ENCODE measurements at regions not wholly inside any gene's neighbourhood (a gene's known extent, or its start where the extent isn't known, plus 50 kb on each side); places are given as distances from the start of the nearest gene placed in this dataset.

GRCh38 chr20:7505152-7505834 is 435.0 kb downstream of the HAO1 start:
- DNase-seq (ENCODE audit: low read depth in 2 of 2): no peak

GRCh38 chr20:7505835-7506221 is 434.4 kb downstream of the HAO1 start:
- DNase-seq (ENCODE audit: low read depth in 2 of 2): no peak

DNA sequence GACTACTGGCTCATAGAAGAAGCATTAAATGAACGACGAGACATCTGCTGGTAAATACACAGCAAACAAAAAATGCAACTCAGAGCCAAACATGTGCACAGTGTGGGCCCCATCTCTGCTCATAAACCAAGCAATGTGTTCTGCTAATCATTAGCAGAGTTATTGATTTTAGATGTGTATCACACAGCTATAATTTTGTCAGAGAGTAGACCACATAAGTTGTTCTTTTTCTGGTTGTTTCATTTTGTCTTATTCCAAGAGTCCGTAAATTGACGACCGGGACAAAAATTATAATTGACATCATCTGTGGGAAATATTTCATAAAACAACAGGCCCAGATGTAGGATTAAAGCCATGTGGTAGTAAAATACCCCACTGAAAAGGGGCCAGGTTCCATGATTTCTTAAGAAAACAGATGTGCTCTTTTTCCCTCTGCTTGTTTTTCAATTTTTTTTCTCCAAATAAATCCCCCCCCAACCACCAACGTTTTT is 423.6 kb downstream of the HAO1 start:
- no peak for DNase-seq (ENCODE audit: low read depth in 2 of 2)

DNA sequence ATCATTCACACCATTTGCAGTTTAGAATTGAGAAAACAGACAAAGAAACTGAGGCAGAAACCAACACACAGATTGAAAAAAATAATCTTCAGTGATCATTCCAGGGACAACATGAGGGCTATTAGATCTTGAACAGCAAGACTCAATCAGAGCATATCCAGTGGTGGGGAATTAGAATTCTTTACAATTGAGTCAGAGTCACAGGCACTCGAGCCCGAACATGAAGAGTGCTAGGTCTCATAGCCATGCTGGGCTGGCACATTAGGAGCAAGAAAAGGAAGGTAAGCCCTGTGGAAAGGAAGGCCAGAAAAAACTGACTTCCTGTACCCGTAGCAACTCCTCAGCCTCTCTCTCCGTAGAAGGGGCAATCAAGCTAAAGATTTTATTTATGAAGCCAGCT is 419.9 kb downstream of the HAO1 start:
- no peak for DNase-seq (ENCODE audit: low read depth in 2 of 2)

- DNase-seq (ENCODE audit: low read depth in 2 of 2): no peak
Observed at GRCh38 chr20:7523288-7523687, 417.0 kb downstream of the HAO1 start.

GRCh38 chr20:7540018-7540417 is 400.2 kb downstream of the HAO1 start:
- no peak for DNase-seq (ENCODE audit: low read depth in 2 of 2)

- DNase-seq (ENCODE audit: low read depth in 2 of 2): no peak
Observed at GRCh38 chr20:7540923-7541322, 399.3 kb downstream of the HAO1 start.

DNA sequence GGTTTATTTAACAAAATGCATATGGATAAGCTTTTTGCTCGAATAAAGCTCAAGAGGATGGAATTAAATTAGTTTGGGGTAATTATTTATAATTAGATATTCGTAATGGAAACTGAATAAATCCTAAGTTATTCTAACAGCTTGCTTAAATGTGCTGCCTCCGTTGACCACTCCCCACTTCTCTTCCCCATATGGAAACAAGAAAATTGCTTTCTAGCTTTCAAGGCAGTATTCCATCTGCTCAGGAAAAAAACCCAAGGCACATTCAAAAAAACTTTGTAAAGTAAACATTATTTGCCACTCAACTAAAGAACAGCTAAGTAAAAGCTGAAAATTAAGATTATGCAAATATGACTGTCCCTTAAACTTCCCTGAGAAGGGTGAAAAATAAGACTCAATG is 369.2 kb downstream of the HAO1 start:
- no peak for DNase-seq (ENCODE audit: low read depth in 2 of 2)

DNA sequence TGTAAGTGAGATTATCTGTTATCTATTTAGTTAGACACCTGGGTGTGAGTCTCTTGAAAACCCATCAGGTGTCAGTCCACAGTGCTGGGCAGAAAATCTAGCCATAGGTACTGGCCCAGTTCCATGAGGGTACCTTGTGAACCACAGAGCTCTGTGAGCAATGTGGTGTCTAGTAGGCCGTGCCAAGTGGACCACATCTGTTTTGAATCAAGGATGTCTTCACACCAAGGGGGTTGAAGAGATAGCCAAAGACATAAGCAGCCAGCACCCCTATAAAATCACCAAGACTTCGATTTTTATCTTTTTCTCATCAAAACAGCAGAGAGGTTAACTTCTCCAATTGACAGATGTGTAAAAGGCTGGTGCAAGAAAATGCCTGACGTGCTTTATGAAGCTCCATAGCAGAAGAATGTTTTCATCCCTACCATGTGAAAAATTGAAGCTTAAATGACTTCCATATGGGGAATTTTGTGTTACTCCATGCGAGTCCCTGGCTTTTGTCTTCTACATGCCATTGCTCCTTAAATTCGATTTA is 368.7 kb downstream of the HAO1 start:
- no peak for DNase-seq (ENCODE audit: low read depth in 2 of 2)

DNA sequence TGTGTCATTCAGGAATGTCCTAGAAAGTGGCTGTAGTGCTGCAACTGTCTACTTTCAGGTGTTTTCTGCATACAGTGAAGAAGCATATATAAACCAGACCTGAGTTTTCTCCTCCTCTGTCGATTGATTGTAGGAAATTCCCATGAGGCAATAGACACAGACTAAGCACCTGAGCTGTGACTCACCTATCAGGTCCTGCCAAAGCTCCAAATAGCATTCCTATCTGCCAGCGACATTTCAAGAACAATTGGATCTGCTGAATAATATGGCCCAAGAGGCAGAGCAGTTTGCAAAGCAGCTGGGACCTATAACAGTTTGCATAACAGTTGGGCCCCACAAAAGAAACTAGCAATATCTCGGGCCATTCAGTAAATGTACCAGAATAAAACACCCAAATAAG is 360.4 kb downstream of the HAO1 start:
- DNase-seq (ENCODE audit: low read depth in 2 of 2): no peak

DNA sequence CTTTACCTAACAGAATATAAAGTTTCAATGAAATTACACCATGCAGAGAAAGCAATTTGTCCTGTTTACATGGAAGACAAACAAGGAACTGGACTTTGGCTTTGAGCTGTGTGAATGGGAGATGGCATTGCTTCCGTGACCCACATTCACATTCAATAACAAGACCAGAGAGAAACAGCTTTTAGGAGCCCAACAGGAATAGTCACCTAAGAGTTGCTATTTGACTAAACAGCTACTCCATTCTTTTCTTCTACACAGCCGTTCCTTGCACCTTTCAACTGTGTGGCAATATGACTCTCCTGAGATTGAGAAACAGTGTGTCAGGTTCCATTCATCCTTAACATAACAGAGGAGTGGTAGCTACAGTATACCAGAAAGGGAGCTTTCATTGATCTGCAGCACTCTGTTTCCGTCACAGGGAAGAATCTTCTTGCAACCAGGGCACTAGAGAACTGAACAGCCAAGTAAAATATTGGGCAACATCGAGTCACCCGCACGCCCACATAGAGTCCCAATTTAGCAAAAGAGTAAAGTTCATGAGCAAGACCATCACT is 355.1 kb downstream of the HAO1 start:
- no peak for DNase-seq (ENCODE audit: low read depth in 2 of 2)

DNA sequence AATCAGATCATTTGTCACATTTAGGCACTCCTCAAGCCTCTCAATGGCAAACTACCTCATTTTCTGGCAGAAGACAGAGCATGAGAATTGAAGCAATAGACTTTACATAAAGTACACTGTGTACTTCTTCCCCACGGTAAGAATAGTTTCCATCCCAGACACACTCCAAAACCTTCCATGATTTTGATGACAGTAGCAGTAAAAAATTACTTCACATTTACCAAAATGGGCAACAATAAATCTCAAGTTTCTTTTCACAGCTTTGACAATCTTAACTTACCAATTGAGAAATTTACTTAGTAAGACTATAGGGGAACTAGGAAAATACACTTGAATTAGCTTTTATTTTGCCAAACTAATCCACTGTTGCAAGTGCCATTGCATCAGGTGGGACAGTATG is 353.8 kb downstream of the HAO1 start:
- DNase-seq (ENCODE audit: low read depth in 2 of 2): no peak

GRCh38 chr20:7589164-7589563 is 351.1 kb downstream of the HAO1 start:
- no peak for DNase-seq (ENCODE audit: low read depth in 2 of 2)

DNA sequence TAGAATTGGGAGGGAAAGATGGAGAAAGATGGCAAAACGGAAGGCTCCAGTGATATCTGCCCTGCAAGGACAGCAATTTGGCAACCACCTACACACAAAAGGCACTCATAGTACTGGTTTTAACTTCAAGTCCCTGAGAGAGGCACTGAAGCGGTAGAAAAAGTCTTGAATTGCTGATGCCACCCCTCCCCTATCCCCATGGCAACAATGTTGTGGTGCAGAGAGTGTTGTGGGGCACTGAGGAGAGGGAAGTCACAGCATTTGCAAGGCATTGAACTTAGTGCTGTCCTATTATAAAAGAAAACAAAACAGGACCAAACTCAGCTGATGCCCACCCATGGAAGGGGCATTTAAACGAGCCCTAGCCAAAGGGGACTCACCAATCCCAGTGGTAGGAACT is 343.7 kb downstream of the HAO1 start:
- DNase-seq (ENCODE audit: low read depth in 2 of 2): no peak

DNA sequence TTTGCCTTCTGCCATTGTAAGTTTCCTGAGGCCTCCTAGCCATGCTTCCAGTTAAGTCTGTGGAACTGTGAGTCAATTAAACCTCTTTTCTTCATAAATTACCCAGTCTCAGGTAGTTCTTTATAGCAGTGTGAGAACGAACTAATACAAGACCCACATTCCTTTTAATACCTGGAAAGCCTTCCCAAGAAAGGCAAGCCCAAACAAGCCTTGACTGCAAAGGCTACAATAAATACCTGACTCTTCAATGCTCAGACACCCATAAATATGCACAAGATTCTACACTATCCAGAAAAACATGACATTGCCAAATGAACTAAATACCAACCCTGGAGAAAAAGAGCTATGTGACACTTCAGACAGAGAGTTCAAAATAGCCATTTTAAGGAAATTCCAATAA is 338.8 kb downstream of the HAO1 start:
- DNase-seq (ENCODE audit: low read depth in 2 of 2): no peak

GRCh38 chr20:7606941-7607340 is 333.3 kb downstream of the HAO1 start:
- DNase-seq (ENCODE audit: low read depth in 2 of 2): no peak

DNA sequence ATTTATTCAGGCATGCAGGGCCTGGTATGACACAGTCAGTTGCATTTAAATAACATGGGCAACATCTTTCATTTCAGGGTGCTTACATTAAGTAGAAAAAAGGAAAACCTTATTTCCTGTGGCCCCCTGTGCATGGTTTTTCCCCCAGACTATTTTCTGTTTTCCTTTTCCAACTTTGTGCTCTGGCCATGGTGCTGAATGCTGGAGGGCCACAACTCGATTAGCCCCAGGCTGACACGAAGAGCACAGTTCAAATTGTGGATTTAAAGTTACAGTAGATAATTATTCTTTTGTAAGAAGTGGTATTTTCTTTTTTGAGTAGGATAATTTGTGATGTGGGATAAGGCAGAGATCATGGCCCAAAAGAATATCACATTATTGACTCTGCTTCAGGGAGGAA is 332.0 kb downstream of the HAO1 start:
- no peak for DNase-seq (ENCODE audit: low read depth in 2 of 2)

GRCh38 chr20:7609251-7609650 is 331.0 kb downstream of the HAO1 start:
- no peak for DNase-seq (ENCODE audit: low read depth in 2 of 2)

DNA sequence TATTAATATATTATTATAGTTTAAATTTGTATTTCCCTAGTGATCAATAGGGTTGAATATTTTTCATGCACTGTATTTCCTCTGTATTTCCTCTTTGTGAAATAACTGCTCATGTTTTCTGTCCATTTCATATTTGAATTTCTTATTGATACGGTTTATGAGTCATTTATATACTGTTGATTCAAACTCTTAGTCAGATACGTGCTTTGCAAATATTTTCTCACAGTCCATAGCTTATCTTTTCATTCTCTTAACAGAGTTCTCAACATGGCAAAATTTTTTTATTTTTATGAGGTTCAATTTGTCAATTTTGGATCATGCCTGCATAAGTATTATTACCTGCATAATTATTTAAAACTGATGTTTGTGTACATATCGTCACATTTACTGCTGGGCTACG is 329.6 kb downstream of the HAO1 start:
- DNase-seq (ENCODE audit: low read depth in 2 of 2): no peak

- DNase-seq (ENCODE audit: low read depth in 2 of 2): no peak
Observed at GRCh38 chr20:7617797-7618196, 322.5 kb downstream of the HAO1 start.

DNA sequence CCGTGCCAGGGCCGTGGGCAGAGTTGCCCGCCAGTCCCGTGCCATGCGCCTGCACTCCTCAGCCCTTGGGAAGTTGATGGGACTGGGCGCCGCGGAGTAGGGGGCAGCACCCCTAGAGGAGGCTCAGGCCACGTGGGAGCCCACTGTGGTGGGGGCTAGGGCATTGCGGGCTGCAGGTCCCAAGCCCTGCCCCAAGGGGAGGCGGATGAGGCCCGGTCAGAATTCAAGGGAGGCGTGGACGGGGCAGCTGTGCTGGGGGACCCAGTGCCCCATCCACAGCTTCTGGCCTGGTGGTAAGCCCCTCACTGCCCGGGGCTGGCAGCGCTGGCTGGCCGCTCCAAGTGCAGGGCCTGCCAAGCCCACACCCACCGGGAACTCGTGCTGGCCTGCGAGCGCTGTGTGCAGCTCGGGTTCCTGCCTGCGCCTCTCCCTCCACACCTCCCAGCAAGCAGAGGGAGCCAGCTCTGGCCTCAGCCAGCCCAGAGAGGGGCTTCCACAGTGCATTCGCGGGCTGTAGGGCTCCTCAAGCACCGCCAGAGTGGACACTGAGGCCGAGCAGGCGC is 317.8 kb downstream of the HAO1 start:
- DNase-seq (ENCODE audit: low read depth in 2 of 2): no peak

DNA sequence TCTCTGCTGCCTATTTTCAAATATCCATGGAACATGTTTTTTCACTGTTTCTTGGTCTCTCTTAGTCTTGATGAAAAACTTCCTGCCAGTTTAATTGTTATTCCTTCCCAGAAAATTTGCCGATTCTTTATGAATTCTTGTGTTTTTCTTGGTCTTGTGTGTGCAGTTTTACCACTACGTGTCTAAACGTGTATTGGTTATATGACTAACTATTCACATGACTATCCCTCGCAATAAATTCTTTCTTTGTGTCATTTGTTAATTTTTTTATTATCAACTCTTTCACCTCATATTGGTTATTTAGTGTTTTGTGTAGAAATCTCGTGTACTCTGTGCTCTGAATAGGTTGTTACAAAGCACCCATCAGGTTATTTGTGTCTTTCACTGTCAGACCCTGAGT is 315.4 kb downstream of the HAO1 start:
- DNase-seq (ENCODE audit: low read depth in 2 of 2): no peak
